DMS 273 (cell line): ENCODE measurements at regions not wholly inside any gene's neighbourhood (a gene's known extent, or its start where the extent isn't known, plus 50 kb on each side); places are given as distances from the start of the nearest gene placed in this dataset.

Source experiments
- DNase-seq: peaks from one replicate; lab custom pipeline; 2025; ENCODE audit not compliant: unreplicated experiment; lab: John Stamatoyannopoulos, UW

- peak; percentile 1 for DNase-seq
Measured at GRCh38 chr17:70857351-70857750, 688.0 kb downstream of the KCNJ2 start.

GRCh38 chr17:70859829-70860228 is 690.5 kb downstream of the KCNJ2 start:
- DNase-seq = no peak

GRCh38 chr17:70862295-70862694 is 693.0 kb downstream of the KCNJ2 start:
- no peak for DNase-seq

- peak; percentile 19 for DNase-seq
Measured at GRCh38 chr17:70863436-70864248, 694.3 kb downstream of the KCNJ2 start.

- no peak for DNase-seq
Measured at GRCh38 chr17:70865993-70866804, 696.9 kb downstream of the KCNJ2 start.

DNA sequence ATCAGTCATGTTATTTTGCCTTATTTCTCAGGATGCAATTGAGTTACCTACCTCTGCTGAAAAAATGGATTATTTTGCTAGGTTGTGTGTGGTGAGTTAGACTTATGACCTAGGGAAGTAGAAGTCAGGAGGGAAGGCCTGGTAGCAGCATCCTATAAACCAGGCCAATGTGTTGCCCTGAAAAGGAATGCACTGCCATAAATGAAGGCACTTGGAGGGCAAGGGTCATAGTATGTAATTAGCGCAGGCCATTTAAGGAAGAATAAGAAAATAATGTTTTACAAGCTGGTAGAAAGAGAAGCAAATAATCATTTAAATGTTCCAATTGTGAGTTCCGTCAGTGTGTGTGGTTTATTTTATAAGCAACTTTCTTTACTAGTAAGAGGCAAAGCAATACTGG is 698.8 kb downstream of the KCNJ2 start:
- DNase-seq = no peak

DNA sequence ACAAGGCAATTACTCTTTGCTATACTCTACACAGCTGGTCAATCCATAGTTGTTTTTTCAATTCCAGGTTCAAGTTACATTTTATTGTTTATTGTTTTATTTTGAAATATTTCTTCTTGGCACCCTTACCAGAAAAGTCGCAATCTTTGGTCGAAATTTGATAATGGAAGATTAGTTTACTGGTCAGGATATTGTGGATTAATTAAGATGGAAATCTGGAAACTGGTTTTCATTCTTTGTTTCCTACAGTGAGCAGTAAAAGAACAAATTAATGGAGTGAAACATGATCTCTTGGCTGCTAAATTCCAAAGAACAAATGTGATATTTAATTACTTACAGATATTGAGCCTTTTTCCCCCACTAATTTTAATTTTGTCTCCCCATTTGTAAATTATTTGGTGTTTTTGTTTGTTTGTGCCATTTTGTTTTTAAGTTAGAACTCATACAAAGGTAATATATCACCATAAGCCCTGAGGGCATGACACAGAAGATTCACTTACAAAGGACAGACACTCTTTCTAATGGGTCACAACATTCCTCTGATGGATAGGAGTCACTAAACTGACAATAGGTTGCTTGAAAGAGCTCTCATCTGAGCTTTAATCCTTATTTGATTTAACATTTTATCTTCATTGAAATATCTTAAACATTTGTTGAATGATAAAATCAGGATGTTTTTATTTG is 700.2 kb downstream of the KCNJ2 start:
- peak; percentile 22 for DNase-seq

GRCh38 chr17:70871180-70871818 is 702.0 kb downstream of the KCNJ2 start:
- peak; percentile 80 for DNase-seq

DNA sequence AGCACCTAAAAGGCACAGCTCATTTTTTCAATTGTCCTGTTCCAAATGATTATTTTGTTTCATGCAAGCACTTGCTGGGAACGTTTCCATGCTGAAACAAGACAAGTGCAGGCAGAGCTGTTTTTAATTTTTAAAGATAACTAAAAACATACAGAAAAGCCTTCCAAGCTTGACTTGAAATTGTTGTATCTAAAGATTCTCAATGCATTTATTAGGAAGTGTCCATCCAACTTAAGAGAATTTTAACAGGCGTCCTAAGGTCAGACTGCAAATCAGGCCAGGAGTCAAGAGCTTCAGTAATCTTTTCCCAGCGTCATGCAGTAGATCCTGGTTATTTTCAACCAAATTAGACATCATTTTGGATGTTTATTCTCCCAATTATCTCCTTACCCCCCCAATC is 702.8 kb downstream of the KCNJ2 start:
- no peak for DNase-seq

GRCh38 chr17:70875729-70876310 is 706.5 kb downstream of the KCNJ2 start:
- no peak for DNase-seq

DNA sequence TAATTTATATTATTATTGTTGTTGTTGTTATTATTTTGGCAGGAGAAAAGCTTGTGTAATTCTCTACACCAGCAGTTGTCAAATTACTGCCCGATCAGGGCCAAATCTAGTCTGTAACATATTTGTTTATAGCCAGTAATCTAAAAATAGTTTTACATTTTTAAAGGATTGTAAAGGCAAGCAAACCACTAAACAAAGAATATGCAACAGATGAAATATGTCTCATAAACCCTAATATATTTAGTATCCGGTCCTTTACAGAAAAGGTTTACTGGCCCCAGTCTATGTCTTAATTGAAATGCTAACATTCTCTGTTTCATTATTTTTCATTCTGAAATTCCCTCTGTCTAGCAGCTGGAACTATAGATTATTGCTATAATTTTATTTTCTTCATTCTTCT is 709.5 kb downstream of the KCNJ2 start:
- DNase-seq = no peak

DNA sequence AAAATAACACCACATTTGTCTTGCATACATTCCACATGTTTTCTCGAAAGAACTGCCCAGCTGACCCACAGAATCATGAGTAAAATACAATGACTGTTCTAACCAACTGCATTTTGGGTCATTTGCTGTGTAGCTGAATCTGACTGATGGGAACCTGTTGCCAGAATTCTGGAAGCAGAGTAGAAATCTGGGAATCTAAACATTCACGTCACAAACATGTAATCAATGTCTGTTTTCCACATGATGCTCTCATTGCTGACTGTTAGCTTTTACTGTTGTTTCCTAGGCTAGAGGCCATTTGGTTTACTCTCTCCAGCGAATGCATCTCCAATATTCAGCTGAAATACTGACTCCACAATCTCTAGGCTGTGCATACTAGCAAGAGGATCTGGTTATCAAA is 710.1 kb downstream of the KCNJ2 start:
- DNase-seq = no peak

DNA sequence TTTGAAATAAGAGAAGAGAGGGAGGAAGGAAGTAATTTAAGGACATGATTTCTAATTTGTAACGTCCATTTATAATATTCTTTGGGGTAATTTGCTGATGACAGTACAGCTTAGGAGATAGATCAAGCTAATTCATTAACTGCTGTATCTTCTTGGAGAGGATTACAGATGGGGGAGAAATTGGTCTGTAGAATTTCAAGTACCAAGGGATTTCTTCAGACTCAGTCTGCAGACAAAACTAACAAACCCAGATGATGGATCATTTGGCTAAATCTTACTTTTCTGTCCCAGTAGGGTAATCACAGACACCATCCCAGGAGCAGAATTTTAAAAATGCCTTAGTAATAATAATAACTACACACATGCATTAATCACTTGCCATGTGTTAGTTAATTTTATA is 711.8 kb downstream of the KCNJ2 start:
- DNase-seq = no peak

- no peak for DNase-seq
Measured at GRCh38 chr17:70882504-70882903, 713.2 kb downstream of the KCNJ2 start.

- DNase-seq = peak; percentile 18
Measured at GRCh38 chr17:70886648-70887047, 717.3 kb downstream of the KCNJ2 start.

GRCh38 chr17:70888324-70888723 is 719.0 kb downstream of the KCNJ2 start:
- DNase-seq = no peak

DNA sequence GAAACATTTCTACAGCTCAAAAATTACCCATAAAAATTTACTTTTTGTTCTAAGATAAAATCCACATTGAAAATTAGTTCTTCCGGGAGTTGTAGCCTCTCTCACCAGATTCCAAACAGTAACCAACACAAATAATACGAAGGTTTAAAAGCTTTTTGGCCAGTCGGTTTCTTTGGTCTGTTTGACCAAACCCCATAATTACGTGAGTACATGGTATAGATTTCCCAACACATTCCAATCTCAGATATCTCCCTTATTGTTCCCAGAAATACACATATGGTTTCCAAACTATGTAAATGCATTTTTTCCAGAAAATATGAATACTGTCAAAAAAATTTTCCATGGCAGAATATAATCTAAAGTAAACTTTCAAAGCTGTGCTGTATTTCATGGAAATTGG is 722.0 kb downstream of the KCNJ2 start:
- no peak for DNase-seq

DNA sequence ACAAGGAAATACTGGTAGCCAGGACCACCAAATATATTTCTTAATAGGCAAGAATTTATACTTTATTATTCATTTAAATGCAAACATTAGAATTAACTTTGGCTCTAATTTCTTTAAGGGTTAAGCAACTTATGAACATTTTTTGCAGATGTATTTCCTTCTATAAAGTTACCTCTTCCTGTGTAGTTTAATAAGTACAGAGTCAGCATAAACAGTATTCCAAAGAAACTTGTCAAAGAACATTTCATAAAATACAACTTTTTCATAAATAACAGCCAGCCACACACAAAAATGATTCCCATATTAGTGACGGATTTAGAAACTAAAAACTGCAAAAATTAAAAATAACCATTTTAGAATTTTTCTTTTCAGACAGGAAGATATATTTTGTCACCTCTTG is 723.2 kb downstream of the KCNJ2 start:
- DNase-seq = no peak

DNA sequence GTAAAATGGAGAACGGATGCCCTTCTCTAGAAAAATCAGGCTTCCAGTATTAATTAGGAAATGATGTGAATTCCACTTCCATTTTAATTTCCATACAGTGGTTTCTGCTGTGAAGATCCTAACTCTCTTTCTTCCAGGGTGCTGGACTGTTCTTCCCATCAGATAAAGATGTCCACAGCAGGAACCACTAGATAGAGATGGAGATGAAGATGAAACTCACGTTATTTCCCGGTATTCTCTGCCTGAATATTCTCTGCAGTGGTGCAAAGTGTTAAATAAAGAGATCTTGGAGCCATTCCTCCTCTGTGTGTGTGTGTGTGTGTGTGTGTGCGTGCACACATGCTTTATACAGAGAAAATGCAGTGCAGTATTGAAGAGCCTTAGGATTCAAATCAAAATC is 727.5 kb downstream of the KCNJ2 start:
- DNase-seq = no peak

DNA sequence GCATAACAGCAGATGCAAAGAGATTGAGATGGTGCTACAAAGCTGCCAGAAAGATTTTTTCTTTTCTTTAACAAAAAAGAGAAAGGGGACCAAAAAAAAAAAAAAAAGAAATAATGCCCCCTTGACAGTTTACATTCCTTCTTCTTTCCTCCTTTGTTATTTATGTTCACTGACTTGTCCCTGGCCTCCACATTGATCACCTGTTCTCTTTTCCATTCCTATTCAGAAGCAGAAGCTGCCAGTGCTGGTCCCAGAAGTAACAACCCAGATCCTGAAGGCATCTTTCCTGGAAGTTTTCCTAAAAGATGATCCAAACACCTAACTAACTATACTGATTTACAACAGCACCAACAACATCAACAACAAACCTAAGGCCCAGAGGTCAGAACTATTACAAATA is 728.1 kb downstream of the KCNJ2 start:
- DNase-seq = no peak

- no peak for DNase-seq
Measured at GRCh38 chr17:70901870-70902269, 732.5 kb downstream of the KCNJ2 start.
